ENCODE measurements at regions not wholly inside any gene's neighbourhood (a gene's known extent, or its start where the extent isn't known, plus 50 kb on each side); places are given as distances from the start of the nearest gene placed in this dataset.

- Histone ChIP-seq H3K27me3 (ENCODE audit: control insufficient read depth, insufficient read depth, low read length) (no peaks in the 10 kb centered on the region), H2AFZ (ENCODE audit: low read length) (no peak overlapping the region), H3K79me2 (ENCODE audit: control insufficient read depth, insufficient read depth, low read length) (no peaks in the 10 kb centered on the region), H4K20me1 (ENCODE audit: control insufficient read depth, extremely low read depth, insufficient read depth, low read length) (no peaks in the 10 kb centered on the region), H3K9me3 (ENCODE audit: control insufficient read depth, insufficient read depth, low read depth, low read length) (no peaks in the 10 kb centered on the region), H3K9ac (ENCODE audit: insufficient read depth, low read length) (no peak overlapping the region), H3K4me3 (replicated peaks in 1 of 4; ENCODE audit: control extremely low read depth in 1 of 4, insufficient read depth in 1 of 4, low read depth in 3 of 4, low read length in 4 of 4) (no peak overlapping the region), H3K27ac (ENCODE audit: insufficient read depth, low read length) (no peak overlapping the region), H3K36me3 (ENCODE audit: control insufficient read depth, insufficient read depth, low read length) (no peaks in the 10 kb centered on the region), H3K4me1 (ENCODE audit: control insufficient read depth, extremely low read depth, insufficient read depth, low read length) (no peaks in the 10 kb centered on the region), H3K4me2 (ENCODE audit: extremely low read depth, insufficient read depth, low read length) (no peak overlapping the region)
- DNase-seq (ENCODE audit: low read depth in 2 of 2): no peak
- no peak for TF ChIP-seq EZH2 (IDR thresholded peaks at IDR 0.05; ENCODE audit: low read length, missing control alignments)
- no peak for TF ChIP-seq CTCF (conservative IDR thresholded peaks at IDR 0.05 in 1 of 2, IDR thresholded peaks at IDR 0.05 in 1 of 2; ENCODE audit: low read depth in 1 of 2, low read length in 2 of 2)
Measured at GRCh38 chr10:107666214-107666613, 501.7 kb upstream of the SORCS1 start.

GRCh38 chr10:107665459-107665858 lies 501.0 kb upstream of the SORCS1 start:
- H3K27me3 ChIP-seq (ENCODE audit: control insufficient read depth, insufficient read depth, low read length): no peaks in the 10 kb centered on the region
- H3K4me1 ChIP-seq (ENCODE audit: control insufficient read depth, extremely low read depth, insufficient read depth, low read length): no peaks in the 10 kb centered on the region
- no peak overlapping the region for H2AFZ ChIP-seq (ENCODE audit: low read length)
- H4K20me1 ChIP-seq (ENCODE audit: control insufficient read depth, extremely low read depth, insufficient read depth, low read length): no peaks in the 10 kb centered on the region
- H3K4me2 ChIP-seq (ENCODE audit: extremely low read depth, insufficient read depth, low read length): no peak overlapping the region
- H3K4me3 ChIP-seq (replicated peaks in 1 of 4; ENCODE audit: control extremely low read depth in 1 of 4, insufficient read depth in 1 of 4, low read depth in 3 of 4, low read length in 4 of 4): no peak overlapping the region
- no peak for TF ChIP-seq EZH2 (IDR thresholded peaks at IDR 0.05; ENCODE audit: low read length, missing control alignments)
- TF ChIP-seq CTCF (conservative IDR thresholded peaks at IDR 0.05 in 1 of 2, IDR thresholded peaks at IDR 0.05 in 1 of 2; ENCODE audit: low read depth in 1 of 2, low read length in 2 of 2): no peak
- no peak overlapping the region for H3K27ac ChIP-seq (ENCODE audit: insufficient read depth, low read length)
- no peaks in the 10 kb centered on the region for H3K36me3 ChIP-seq (ENCODE audit: control insufficient read depth, insufficient read depth, low read length)
- no peaks in the 10 kb centered on the region for H3K79me2 ChIP-seq (ENCODE audit: control insufficient read depth, insufficient read depth, low read length)
- DNase-seq (ENCODE audit: low read depth in 2 of 2): no peak
- no peak overlapping the region for H3K9ac ChIP-seq (ENCODE audit: insufficient read depth, low read length)
- no peaks in the 10 kb centered on the region for H3K9me3 ChIP-seq (ENCODE audit: control insufficient read depth, insufficient read depth, low read depth, low read length)

- H4K20me1 ChIP-seq (ENCODE audit: control insufficient read depth, extremely low read depth, insufficient read depth, low read length): no peaks in the 10 kb centered on the region
- H3K4me2 ChIP-seq (ENCODE audit: extremely low read depth, insufficient read depth, low read length): no peak overlapping the region
- no peaks in the 10 kb centered on the region for H3K36me3 ChIP-seq (ENCODE audit: control insufficient read depth, insufficient read depth, low read length)
- H3K4me3 ChIP-seq (replicated peaks in 1 of 4; ENCODE audit: control extremely low read depth in 1 of 4, insufficient read depth in 1 of 4, low read depth in 3 of 4, low read length in 4 of 4): no peak overlapping the region
- no peaks in the 10 kb centered on the region for H3K4me1 ChIP-seq (ENCODE audit: control insufficient read depth, extremely low read depth, insufficient read depth, low read length)
- H3K27me3 ChIP-seq (ENCODE audit: control insufficient read depth, insufficient read depth, low read length): no peaks in the 10 kb centered on the region
- H3K9me3 ChIP-seq (ENCODE audit: control insufficient read depth, insufficient read depth, low read depth, low read length): no peaks in the 10 kb centered on the region
- TF ChIP-seq EZH2 (IDR thresholded peaks at IDR 0.05; ENCODE audit: low read length, missing control alignments) (no peak), CTCF (conservative IDR thresholded peaks at IDR 0.05 in 1 of 2, IDR thresholded peaks at IDR 0.05 in 1 of 2; ENCODE audit: low read depth in 1 of 2, low read length in 2 of 2) (no peak)
- DNase-seq (ENCODE audit: low read depth in 2 of 2): no peak
- H3K9ac ChIP-seq (ENCODE audit: insufficient read depth, low read length): no peak overlapping the region
- H2AFZ ChIP-seq (ENCODE audit: low read length): no peak overlapping the region
- no peaks in the 10 kb centered on the region for H3K79me2 ChIP-seq (ENCODE audit: control insufficient read depth, insufficient read depth, low read length)
- H3K27ac ChIP-seq (ENCODE audit: insufficient read depth, low read length): no peak overlapping the region
Measured at GRCh38 chr10:107657851-107658250, 493.3 kb upstream of the SORCS1 start.

All from fibroblast of lung (primary cell).